Endodermal cell (in vitro differentiated cells): ENCODE measurements at regions not wholly inside any gene's neighbourhood (a gene's known extent, or its start where the extent isn't known, plus 50 kb on each side); places are given as distances from the start of the nearest gene placed in this dataset.

Source experiments
- DNase-seq: peaks from one replicate; pipeline ENCODE4 v3.0.0-alpha.2; 2017
- H3K27ac ChIP-seq: 2 replicates; pipeline ENCODE4 v1.5.1; 2013; ENCODE audit warnings: mild to moderate bottlenecking, low read depth, low read length, moderate library complexity
- H3K27me3 ChIP-seq: 2 replicates; pipeline ENCODE4 v1.6.1; 2013; ENCODE audit warnings: mild to moderate bottlenecking, low read length, moderate library complexity; ENCODE audit not compliant: insufficient read depth, control insufficient read depth, poor library complexity, severe bottlenecking
- H3K36me3 ChIP-seq: 2 replicates; pipeline ENCODE4 v1.7.0; 2013; ENCODE audit warnings: mild to moderate bottlenecking, low read length, moderate library complexity; ENCODE audit not compliant: control insufficient read depth, insufficient read depth
- H3K4me1 ChIP-seq: one replicate; pipeline ENCODE4 v1.7.0; 2013; ENCODE audit warnings: low read length; ENCODE audit not compliant: control insufficient read depth, insufficient read depth
- H3K4me3 ChIP-seq: 2 replicates; pipeline ENCODE4 v1.5.1; 2013; ENCODE audit warnings: mild to moderate bottlenecking, low read length, moderate library complexity
- H3K9ac ChIP-seq: 2 replicates; pipeline ENCODE4 v1.6.1; 2013; ENCODE audit warnings: mild to moderate bottlenecking, low read length, moderate library complexity; ENCODE audit not compliant: poor library complexity, severe bottlenecking; ENCODE audit errors: extremely low read depth
- H3K9me3 ChIP-seq: 2 replicates; pipeline ENCODE4 v1.6.1; 2013; ENCODE audit warnings: mild to moderate bottlenecking, low read length, moderate library complexity; ENCODE audit not compliant: control insufficient read depth
- H3K27ac Mint-ChIP-seq: 2 replicates; pipeline ENCODE4 v1.8.0; 2020; ENCODE audit warnings: mixed read lengths
- H3K27me3 Mint-ChIP-seq: 2 replicates; pipeline ENCODE4 v1.8.0; 2021; ENCODE audit warnings: mild to moderate bottlenecking, mixed read lengths; ENCODE audit not compliant: insufficient read depth
- H3K36me3 Mint-ChIP-seq: 2 replicates; pipeline ENCODE4 v1.8.0; 2020; ENCODE audit warnings: low read depth, mixed read lengths
- H3K4me1 Mint-ChIP-seq: 2 replicates; pipeline ENCODE4 v1.8.0; 2020; ENCODE audit warnings: mixed read lengths
- H3K4me3 Mint-ChIP-seq: 2 replicates; pipeline ENCODE4 v1.8.0; 2020; ENCODE audit warnings: mild to moderate bottlenecking, moderate library complexity, mixed read lengths
- H3K9me3 Mint-ChIP-seq: 2 replicates; pipeline ENCODE4 v1.8.0; 2020; ENCODE audit warnings: mild to moderate bottlenecking, mixed read lengths
- CTCF ChIP-seq: fragments of 200-600 bp; sonication (generic); conservative IDR thresholded peaks from 2 replicates; pipeline ENCODE4 v1.5.0; 2021; ENCODE audit warnings: antibody characterized with exemption, mild to moderate bottlenecking
- WGBS, 2 experiments: methylation state at CpG; one replicate each; pipeline versions ENCODE4 v1.1.5 to v1.1.7; 2013; ENCODE audit warnings: missing lambda C conversion rate in 2 of 2, mixed read lengths in 1 of 2; ENCODE audit not compliant: insufficient coverage in 1 of 2, insufficient read length in 1 of 2; 5-methylcytosine and 5-hydroxymethylcytosine counted together

GRCh38 chr15:35286721-35287120, 201.6 kb upstream of the NANOGP8 start:
- H3K36me3 ChIP-seq: no peaks in the 10 kb centered on the region
- no peaks in the 10 kb centered on the region for H3K27me3 Mint-ChIP-seq
- H3K9ac ChIP-seq: no peak overlapping the region
- no peaks in the 10 kb centered on the region for H3K27me3 ChIP-seq
- no peak for DNase-seq
- no peaks in the 10 kb centered on the region for H3K9me3 ChIP-seq
- no peak overlapping the region for H3K27ac ChIP-seq
- H3K36me3 Mint-ChIP-seq: no peaks in the 10 kb centered on the region
- H3K4me1 ChIP-seq: no peaks in the 10 kb centered on the region
- peaks cover 9% of the 10 kb centered on the region for H3K4me1 Mint-ChIP-seq
- 100% methylated on average over 1 of the region's 2 CpGs; no CpG with 5 or more reads in 1 of the 2 experiments for WGBS, 2 experiments
- H3K27ac Mint-ChIP-seq: no peak overlapping the region
- H3K9me3 Mint-ChIP-seq: peaks cover 9% of the 10 kb centered on the region
- H3K4me3 ChIP-seq: no peak overlapping the region
- no peak overlapping the region for H3K4me3 Mint-ChIP-seq
- TF ChIP-seq CTCF: no peak

- no peak for DNase-seq
- no peaks in the 10 kb centered on the region for H3K27me3 ChIP-seq
- Mint-ChIP-seq H3K36me3 (peaks cover 3% of the 10 kb centered on the region), H3K4me1 (peaks cover 2% of the 10 kb centered on the region), H3K4me3 (no peak overlapping the region), H3K27ac (no peak overlapping the region), H3K27me3 (no peaks in the 10 kb centered on the region), H3K9me3 (peaks cover 23% of the 10 kb centered on the region)
- TF ChIP-seq CTCF: no peak
- no peak overlapping the region for H3K9ac ChIP-seq
- H3K27ac ChIP-seq: no peak overlapping the region
- no peak overlapping the region for H3K4me3 ChIP-seq
- no peaks in the 10 kb centered on the region for H3K4me1 ChIP-seq
- H3K36me3 ChIP-seq: no peaks in the 10 kb centered on the region
- WGBS, 2 experiments: 95% methylated on average over 3 of the region's 3 CpGs; no CpG with 5 or more reads in 1 of the 2 experiments
- H3K9me3 ChIP-seq: peaks cover 6% of the 10 kb centered on the region
These were observed 197.9 kb upstream of the NANOGP8 start for GRCh38 chr15:35282965-35283496.

GRCh38 chr15:35281515-35281914, 196.4 kb upstream of the NANOGP8 start:
- DNase-seq: no peak
- Histone ChIP-seq H3K4me1 (no peaks in the 10 kb centered on the region), H3K9ac (no peak overlapping the region), H3K4me3 (no peak overlapping the region), H3K9me3 (peaks cover 16% of the 10 kb centered on the region), H3K27ac (no peak overlapping the region), H3K27me3 (no peaks in the 10 kb centered on the region), H3K36me3 (no peaks in the 10 kb centered on the region)
- H3K27ac Mint-ChIP-seq: no peak overlapping the region
- no peaks in the 10 kb centered on the region for H3K27me3 Mint-ChIP-seq
- H3K9me3 Mint-ChIP-seq: peaks cover 38% of the 10 kb centered on the region
- WGBS, 2 experiments: 92 to 100% methylated on average over 1 of the region's 1 CpG
- TF ChIP-seq CTCF: no peak
- H3K4me1 Mint-ChIP-seq: no peaks in the 10 kb centered on the region
- H3K36me3 Mint-ChIP-seq: peaks cover 14% of the 10 kb centered on the region
- H3K4me3 Mint-ChIP-seq: no peak overlapping the region
